ENCODE measurements at regions not wholly inside any gene's neighbourhood (a gene's known extent, or its start where the extent isn't known, plus 50 kb on each side); places are given as distances from the start of the nearest gene placed in this dataset.

- no peak for DNase-seq (ENCODE audit: low read depth in 4 of 4, low spot score in 3 of 4)
Measured at GRCh38 chr7:155988416-155988815, 176.2 kb upstream of the SHH start.

- DNase-seq (ENCODE audit: low read depth in 4 of 4, low spot score in 3 of 4): no peak
Measured at GRCh38 chr7:155987681-155988235, 175.5 kb upstream of the SHH start.

- no peak for DNase-seq (ENCODE audit: low read depth in 4 of 4, low spot score in 3 of 4)
Measured at GRCh38 chr7:155986497-155987160, 174.4 kb upstream of the SHH start.

- no peak for DNase-seq (ENCODE audit: low read depth in 4 of 4, low spot score in 3 of 4)
Measured at GRCh38 chr7:155985518-155986250, 173.4 kb upstream of the SHH start.

- DNase-seq (ENCODE audit: low read depth in 4 of 4, low spot score in 3 of 4): no peak
Measured at GRCh38 chr7:155984609-155985405, 172.5 kb upstream of the SHH start.

GRCh38 chr7:155984028-155984580, 171.8 kb upstream of the SHH start:
- DNase-seq (ENCODE audit: low read depth in 4 of 4, low spot score in 3 of 4): no peak

- DNase-seq (ENCODE audit: low read depth in 4 of 4, low spot score in 3 of 4): no peak
Measured at GRCh38 chr7:155983176-155983815, 171.0 kb upstream of the SHH start.

- no peak for DNase-seq (ENCODE audit: low read depth in 4 of 4, low spot score in 3 of 4)
Measured at GRCh38 chr7:155981703-155982102, 169.4 kb upstream of the SHH start.

GRCh38 chr7:155980841-155981240, 168.6 kb upstream of the SHH start:
- DNase-seq (ENCODE audit: low read depth in 4 of 4, low spot score in 3 of 4): no peak

GRCh38 chr7:155979994-155980393, 167.7 kb upstream of the SHH start:
- no peak for DNase-seq (ENCODE audit: low read depth in 4 of 4, low spot score in 3 of 4)

- DNase-seq (ENCODE audit: low read depth in 4 of 4, low spot score in 3 of 4): no peak
Measured at GRCh38 chr7:155979566-155979965, 167.3 kb upstream of the SHH start.

GRCh38 chr7:155975490-155975889, 163.2 kb upstream of the SHH start:
- DNase-seq (ENCODE audit: low read depth in 4 of 4, low spot score in 3 of 4): no peak

- DNase-seq (ENCODE audit: low read depth in 4 of 4, low spot score in 3 of 4): no peak
Measured at GRCh38 chr7:155974186-155974897, 162.1 kb upstream of the SHH start.

GRCh38 chr7:155973451-155973997, 161.3 kb upstream of the SHH start:
- no peak for DNase-seq (ENCODE audit: low read depth in 4 of 4, low spot score in 3 of 4)

- no peak for DNase-seq (ENCODE audit: low read depth in 4 of 4, low spot score in 3 of 4)
Measured at GRCh38 chr7:155972651-155973390, 160.6 kb upstream of the SHH start.

GRCh38 chr7:155972247-155972646, 160.0 kb upstream of the SHH start:
- DNase-seq (ENCODE audit: low read depth in 4 of 4, low spot score in 3 of 4): no peak

- DNase-seq (ENCODE audit: low read depth in 4 of 4, low spot score in 3 of 4): no peak
Measured at GRCh38 chr7:155971180-155971770, 159.0 kb upstream of the SHH start.

- DNase-seq (ENCODE audit: low read depth in 4 of 4, low spot score in 3 of 4): no peak
Measured at GRCh38 chr7:155969192-155969929, 157.1 kb upstream of the SHH start.
